HAP-1 (cell line): ENCODE measurements at regions not wholly inside any gene's neighbourhood (a gene's known extent, or its start where the extent isn't known, plus 50 kb on each side); places are given as distances from the start of the nearest gene placed in this dataset.

Experiments used
- DNase-seq, 2 experiments: peaks; one replicate each; pipeline ENCODE4 v3.0.0-alpha.2; 2016 to 2020; ENCODE audit warnings: low spot score in 2 of 2
- H3K27me3 ChIP-seq: fragments of 250-450 bp; sonication (Bioruptor Pico); 2 replicates; pipeline ENCODE4 v1.5.1; 2020; ENCODE audit warnings: low read depth, mild to moderate bottlenecking, moderate library complexity
- H3K36me3 ChIP-seq: fragments of 250-450 bp; sonication (Bioruptor Pico); replicated peaks from 2 replicates; pipeline ENCODE4 v1.5.1; 2020; ENCODE audit warnings: mild to moderate bottlenecking
- H3K4me1 ChIP-seq: fragments of 250-450 bp; sonication (Bioruptor Pico); 2 replicates; pipeline ENCODE4 v1.5.1; 2020; ENCODE audit warnings: mild to moderate bottlenecking
- H3K4me3 ChIP-seq: fragments of 250-450 bp; sonication (Bioruptor Pico); 2 replicates; pipeline ENCODE4 v1.5.1; 2020; ENCODE audit warnings: mild to moderate bottlenecking, moderate library complexity
- H3K9me3 ChIP-seq: fragments of 250-450 bp; sonication (Bioruptor Pico); 2 replicates; pipeline ENCODE4 v1.5.1; 2020; ENCODE audit warnings: mild to moderate bottlenecking, moderate library complexity
- in situ Hi-C: fragments of 300-500 bp; cut with MboI; formaldehyde crosslinking; loops from 3 replicates; pipeline ENCODE4 v1.14.3; 2020; ENCODE audit warnings: low sequenced_read_pairs, inconsistent platforms, mixed read lengths

GRCh38 chr13:84430446-84430845 is 548.2 kb upstream of the SLITRK1 start:
- Histone ChIP-seq H3K36me3 (no peaks in the 10 kb centered on the region), H3K9me3 (no peaks in the 10 kb centered on the region), H3K4me1 (no peaks in the 10 kb centered on the region), H3K27me3 (no peaks in the 10 kb centered on the region), H3K4me3 (no peak overlapping the region)
- DNase-seq = no peak
- in situ Hi-C loops = no loop called here

DNA sequence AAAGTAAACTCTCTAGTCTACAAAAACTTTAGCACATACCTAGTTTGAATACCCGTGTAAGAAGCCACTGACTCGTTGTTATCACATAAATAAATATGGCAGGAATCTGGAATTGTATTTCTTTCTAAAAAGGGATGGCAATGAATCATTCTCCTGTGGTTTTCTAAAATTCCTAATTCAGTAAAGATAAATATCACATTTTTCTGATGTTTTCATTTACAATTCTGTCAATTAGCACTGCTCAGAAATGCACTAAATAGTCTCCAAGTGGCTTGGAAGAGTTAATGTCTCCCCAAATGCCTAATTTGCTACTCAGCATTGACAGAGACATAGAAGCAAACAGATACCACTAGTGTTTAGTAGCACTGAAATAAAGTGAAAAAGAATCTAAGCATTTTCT is 547.7 kb upstream of the SLITRK1 start:
- H3K4me3 ChIP-seq = no peak overlapping the region
- H3K9me3 ChIP-seq = no peaks in the 10 kb centered on the region
- H3K36me3 ChIP-seq = no peaks in the 10 kb centered on the region
- DNase-seq = no peak
- in situ Hi-C loops = no loop called here
- no peaks in the 10 kb centered on the region for H3K4me1 ChIP-seq
- H3K27me3 ChIP-seq = no peaks in the 10 kb centered on the region

DNA sequence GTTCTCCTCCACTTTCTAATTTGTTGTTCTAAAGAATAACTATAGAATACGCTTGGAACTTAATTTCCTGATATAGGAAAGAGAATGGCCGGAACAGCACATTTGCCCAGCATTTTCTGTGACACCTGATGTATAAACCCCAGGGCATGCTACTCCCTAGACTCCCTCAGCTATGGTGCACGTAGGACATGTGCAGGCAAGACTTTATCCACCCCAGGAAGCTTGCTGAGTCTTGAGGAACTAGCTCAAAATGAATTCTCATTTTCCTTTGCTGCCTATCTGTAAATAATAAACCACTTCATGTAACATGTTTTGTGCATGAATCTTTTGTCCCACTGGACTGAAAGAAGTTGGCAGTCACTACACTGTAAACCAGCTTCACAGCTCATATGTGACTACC is 535.8 kb upstream of the SLITRK1 start:
- no peaks in the 10 kb centered on the region for H3K27me3 ChIP-seq
- H3K4me1 ChIP-seq = peaks cover 4% of the 10 kb centered on the region
- no peaks in the 10 kb centered on the region for H3K9me3 ChIP-seq
- in situ Hi-C loops = no loop called here
- DNase-seq = no peak
- H3K36me3 ChIP-seq = no peaks in the 10 kb centered on the region
- no peak overlapping the region for H3K4me3 ChIP-seq

DNA sequence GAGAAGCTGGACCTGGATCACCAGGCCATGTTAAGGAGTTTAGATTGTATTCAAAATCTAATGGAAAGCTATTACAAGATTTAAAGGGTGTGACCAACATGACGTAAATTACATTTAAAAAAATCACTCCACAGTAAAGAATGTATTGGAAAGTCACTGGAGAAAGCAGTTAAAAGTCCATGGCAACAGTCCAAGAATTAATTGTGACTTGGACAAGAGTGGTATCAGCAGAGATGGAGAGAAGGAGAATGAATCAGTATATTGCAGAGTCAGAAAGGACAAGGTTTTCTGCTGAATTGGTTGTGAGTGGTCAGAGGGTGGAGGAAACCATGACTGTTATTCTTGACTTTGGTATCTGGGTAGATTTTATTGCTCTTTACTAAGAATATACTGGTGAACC is 535.1 kb upstream of the SLITRK1 start:
- in situ Hi-C loops = no loop called here
- no peak overlapping the region for H3K4me3 ChIP-seq
- H3K27me3 ChIP-seq = no peaks in the 10 kb centered on the region
- H3K4me1 ChIP-seq = peaks cover 10% of the 10 kb centered on the region
- H3K36me3 ChIP-seq = no peaks in the 10 kb centered on the region
- DNase-seq = no peak
- no peaks in the 10 kb centered on the region for H3K9me3 ChIP-seq

GRCh38 chr13:84413016-84413415 is 530.7 kb upstream of the SLITRK1 start:
- Histone ChIP-seq H3K36me3 (no peaks in the 10 kb centered on the region), H3K9me3 (no peaks in the 10 kb centered on the region), H3K27me3 (no peaks in the 10 kb centered on the region), H3K4me3 (no peak overlapping the region), H3K4me1 (peaks cover 10% of the 10 kb centered on the region)
- peak in 1 of 2 experiments; percentile 27 for DNase-seq
- in situ Hi-C loops = no loop called here

DNA sequence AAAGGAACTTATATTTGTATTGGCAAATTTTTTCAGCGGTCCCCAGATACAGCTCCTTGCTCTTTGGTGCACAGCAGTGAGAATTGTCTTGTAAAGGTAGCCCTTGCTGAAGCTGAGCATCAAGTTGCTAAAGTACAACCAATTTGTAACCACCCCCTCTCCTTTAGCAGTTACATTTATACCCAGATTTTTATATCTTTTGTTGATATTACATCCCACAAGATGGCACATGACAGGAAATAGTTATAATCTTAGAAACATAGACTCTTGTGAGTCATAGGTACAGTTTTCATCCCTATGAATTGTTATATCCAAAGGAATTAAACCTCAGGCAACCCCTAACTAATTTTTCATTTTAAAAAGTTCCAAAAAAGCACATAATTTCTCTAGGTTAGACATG is 523.0 kb upstream of the SLITRK1 start:
- Histone ChIP-seq H3K36me3 (no peaks in the 10 kb centered on the region), H3K9me3 (no peaks in the 10 kb centered on the region), H3K4me1 (no peaks in the 10 kb centered on the region), H3K27me3 (no peaks in the 10 kb centered on the region; the same call in 1 of the 2 replicates), H3K4me3 (no peak overlapping the region)
- in situ Hi-C loops = no loop called here
- no peak for DNase-seq

- DNase-seq = no peak
- Histone ChIP-seq H3K36me3 (no peaks in the 10 kb centered on the region), H3K27me3 (no peaks in the 10 kb centered on the region; the same call in 1 of the 2 replicates), H3K4me3 (no peak overlapping the region), H3K9me3 (no peaks in the 10 kb centered on the region), H3K4me1 (no peaks in the 10 kb centered on the region)
- in situ Hi-C loops = no loop called here
Measured at GRCh38 chr13:84400706-84401105, 518.4 kb upstream of the SLITRK1 start.

DNA sequence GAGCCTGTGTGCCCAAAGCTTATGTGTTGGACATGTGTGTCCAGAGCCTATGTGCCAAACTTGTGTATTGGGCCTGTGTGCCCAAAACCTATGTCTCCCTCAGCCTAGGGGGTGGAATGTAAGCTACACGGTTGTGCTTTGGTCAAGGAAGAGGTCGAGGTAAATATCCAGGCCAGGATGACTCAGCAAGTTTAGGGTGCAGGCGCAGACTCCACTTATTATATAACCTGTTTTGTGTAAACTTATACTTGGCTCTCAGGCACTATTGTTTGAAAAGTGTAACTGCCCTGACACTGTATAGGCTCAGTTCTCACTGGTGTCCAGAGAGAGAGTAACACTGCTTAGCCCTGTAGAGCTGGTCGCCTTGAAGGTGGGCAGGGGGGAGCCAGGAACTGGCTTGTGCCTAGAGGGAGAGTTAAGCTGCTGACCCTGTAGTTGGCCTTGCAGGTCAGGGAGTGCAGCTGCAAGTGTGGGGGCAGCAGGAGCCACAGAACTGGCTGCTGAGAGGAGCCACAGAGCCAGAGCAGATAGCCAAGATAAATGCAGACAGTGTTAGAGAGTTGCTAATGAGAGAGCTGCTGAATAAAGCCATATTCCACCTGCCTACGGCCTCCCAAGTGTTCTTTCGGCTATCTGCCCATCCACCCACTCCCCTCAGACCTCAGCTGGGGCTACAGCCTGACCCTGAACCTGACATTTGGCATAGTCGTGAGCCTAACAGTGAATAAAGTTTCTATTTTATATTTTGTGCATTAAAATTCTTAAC is 517.2 kb upstream of the SLITRK1 start:
- H3K9me3 ChIP-seq = no peaks in the 10 kb centered on the region

DNA sequence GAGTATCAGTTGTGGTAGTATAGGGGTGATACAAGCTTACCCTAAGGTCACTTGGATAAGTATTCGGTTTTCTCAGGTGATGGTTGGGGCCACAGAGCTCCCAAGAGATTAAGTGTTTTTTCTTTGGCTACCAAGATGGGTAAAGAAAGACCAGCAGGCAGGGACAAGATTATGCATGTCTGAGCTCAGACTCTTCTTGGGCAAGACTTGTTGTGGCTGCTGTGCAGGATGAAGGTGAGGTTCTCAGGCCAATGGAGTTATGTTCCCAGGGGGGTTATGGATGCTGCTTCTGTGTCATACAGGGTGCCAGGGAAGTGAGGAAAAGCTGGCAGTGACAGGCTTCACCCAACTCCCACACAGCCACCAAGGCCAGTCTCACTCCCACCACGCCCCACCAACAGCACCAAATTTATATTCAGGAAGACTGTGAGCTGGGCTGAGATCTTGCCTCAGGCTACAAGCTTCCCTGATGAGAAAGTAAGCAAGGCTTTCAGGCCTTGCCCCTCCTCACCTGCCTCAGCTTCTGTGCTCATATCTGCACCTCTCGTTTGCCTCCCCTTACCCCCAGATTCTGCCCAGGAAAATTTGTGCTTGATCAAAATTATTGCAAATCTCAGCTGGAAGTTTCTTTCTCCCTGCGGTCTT is 511.8 kb upstream of the SLITRK1 start:
- Histone ChIP-seq H3K4me1 (no peaks in the 10 kb centered on the region), H3K4me3 (no peak overlapping the region), H3K36me3 (no peaks in the 10 kb centered on the region), H3K27me3 (no peaks in the 10 kb centered on the region), H3K9me3 (no peaks in the 10 kb centered on the region)
- DNase-seq = no peak
- in situ Hi-C loops = no loop called here

More for the DNA sequence above, 517.2 kb upstream of the SLITRK1 start:
- no peak for DNase-seq
- Histone ChIP-seq H3K36me3 (no peaks in the 10 kb centered on the region), H3K4me1 (no peaks in the 10 kb centered on the region), H3K4me3 (no peak overlapping the region), H3K27me3 (no peaks in the 10 kb centered on the region; the same call in 1 of the 2 replicates)
- in situ Hi-C loops = no loop called here

- H3K4me3 ChIP-seq = no peak overlapping the region
- no peaks in the 10 kb centered on the region for H3K27me3 ChIP-seq
- in situ Hi-C loops = no loop called here
- no peaks in the 10 kb centered on the region for H3K36me3 ChIP-seq
- no peak for DNase-seq
- no peaks in the 10 kb centered on the region for H3K9me3 ChIP-seq
- no peaks in the 10 kb centered on the region for H3K4me1 ChIP-seq
Measured at GRCh38 chr13:84380866-84381265, 498.6 kb upstream of the SLITRK1 start.

GRCh38 chr13:84377106-84377505 is 494.8 kb upstream of the SLITRK1 start:
- Histone ChIP-seq H3K9me3 (no peaks in the 10 kb centered on the region), H3K4me3 (no peak overlapping the region), H3K36me3 (no peaks in the 10 kb centered on the region), H3K27me3 (no peaks in the 10 kb centered on the region), H3K4me1 (no peaks in the 10 kb centered on the region)
- peak; percentile 30 to 72 for DNase-seq
- in situ Hi-C loops = no loop called here

DNA sequence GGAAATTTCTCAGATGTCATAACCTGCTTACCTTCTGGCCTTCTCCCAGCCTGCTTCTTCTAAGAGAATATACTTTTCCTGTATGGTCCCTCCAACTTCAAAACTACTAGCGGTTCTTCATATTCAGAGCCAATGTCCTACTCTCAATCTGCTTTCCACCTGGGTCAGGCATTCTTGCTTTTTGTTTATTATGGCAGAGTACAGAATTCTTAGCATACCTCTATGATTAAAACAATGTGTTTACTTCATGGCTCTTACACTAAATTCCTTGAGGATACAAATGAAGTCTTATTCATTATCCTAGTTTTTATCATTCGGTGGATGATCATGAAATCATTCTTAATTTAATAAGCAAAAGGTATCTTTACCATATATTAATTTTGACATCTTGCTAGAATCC is 484.2 kb upstream of the SLITRK1 start:
- in situ Hi-C loops = no loop called here
- H3K9me3 ChIP-seq = no peaks in the 10 kb centered on the region
- no peaks in the 10 kb centered on the region for H3K4me1 ChIP-seq
- DNase-seq = no peak
- H3K27me3 ChIP-seq = no peaks in the 10 kb centered on the region
- no peak overlapping the region for H3K4me3 ChIP-seq
- H3K36me3 ChIP-seq = no peaks in the 10 kb centered on the region

DNA sequence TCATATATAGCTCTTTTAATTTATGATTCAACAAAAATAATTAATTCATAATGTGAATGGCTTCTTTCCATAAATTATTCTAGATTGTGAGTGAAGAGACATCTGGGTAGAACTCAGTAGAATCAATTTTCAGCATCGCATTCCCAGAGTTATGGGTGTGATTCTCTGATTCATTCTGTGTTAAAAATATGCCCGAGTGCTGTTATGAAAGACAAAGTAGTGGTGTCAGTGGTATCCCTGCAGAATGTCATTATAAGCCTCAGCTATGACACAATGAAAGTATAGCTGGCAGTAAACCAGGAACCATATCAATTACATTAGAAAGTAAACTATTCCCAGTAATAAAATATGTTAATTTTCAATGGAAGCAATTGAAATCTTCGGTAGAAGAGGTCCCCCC is 480.5 kb upstream of the SLITRK1 start:
- in situ Hi-C loops = no loop called here
- H3K4me1 ChIP-seq = no peaks in the 10 kb centered on the region
- H3K36me3 ChIP-seq = no peaks in the 10 kb centered on the region
- no peak overlapping the region for H3K4me3 ChIP-seq
- H3K27me3 ChIP-seq = no peaks in the 10 kb centered on the region
- no peaks in the 10 kb centered on the region for H3K9me3 ChIP-seq
- DNase-seq = no peak

GRCh38 chr13:84360822-84361221 is 478.5 kb upstream of the SLITRK1 start:
- no peaks in the 10 kb centered on the region; the same call in none of the 2 replicates for H3K4me1 ChIP-seq
- H3K9me3 ChIP-seq = no peaks in the 10 kb centered on the region
- H3K4me3 ChIP-seq = no peak overlapping the region
- no peak for DNase-seq
- H3K36me3 ChIP-seq = no peaks in the 10 kb centered on the region
- no peaks in the 10 kb centered on the region for H3K27me3 ChIP-seq
- in situ Hi-C loops = no loop called here
